GM12878 (cell line): ENCODE measurements at regions not wholly inside any gene's neighbourhood (a gene's known extent, or its start where the extent isn't known, plus 50 kb on each side); places are given as distances from the start of the nearest gene placed in this dataset.
"Not testable (repeated sequence)": the region's sequence is repeated elsewhere in the genome, so short reads cannot be mapped to it uniquely, and the experiment has no call there.

Experiments used
- BRCA1 ChIP-seq: IDR thresholded peaks from 2 replicates; pipeline ENCODE4 v1.6.1; 2011; ENCODE audit warnings: low read depth, low read length, improper control_type of control experiment
- CHD4 ChIP-seq: fragments of 200-600 bp; sonication (generic); IDR thresholded peaks from 2 replicates; pipeline ENCODE4 v1.6.1; 2016; ENCODE audit warnings: mild to moderate bottlenecking
- CTCF ChIP-seq, 3 experiments: IDR thresholded peaks in 2 of 3; conservative IDR thresholded peaks in 1 of 3; 2 replicates each; pipeline ENCODE4 v1.5.1; 2011; ENCODE audit warnings: low read depth in 3 of 3, low read length in 3 of 3, mild to moderate bottlenecking in 3 of 3, control low read depth in 2 of 3, moderate library complexity in 2 of 3, inconsistent platforms in 1 of 3, mixed read lengths in 1 of 3; ENCODE audit not compliant: control insufficient read depth in 2 of 3, insufficient read depth in 1 of 3; ENCODE audit errors: extremely low read depth in 1 of 3
- EP300 ChIP-seq, 2 experiments: fragments of 150-350 bp in 1 of 2; IDR thresholded peaks; 2 replicates each; pipeline ENCODE4 v1.6.1; 2011 to 2012; ENCODE audit warnings: low read depth in 2 of 2, low read length in 2 of 2, borderline replicate concordance in 1 of 2, improper control_type of control experiment in 1 of 2, inconsistent platforms in 1 of 2; ENCODE audit not compliant: control insufficient read depth in 1 of 2
- FOXM1 ChIP-seq: IDR thresholded peaks from 2 replicates; pipeline ENCODE4 v1.6.1; 2012; ENCODE audit warnings: low read depth, mild to moderate bottlenecking, inconsistent platforms, low read length, moderate library complexity
- HCFC1 ChIP-seq: fragments of 150-350 bp; IDR thresholded peaks from 2 replicates; pipeline ENCODE4 v1.6.1; 2014; ENCODE audit warnings: low read length
- IRF5 ChIP-seq: fragments of 450-650 bp; IDR thresholded peaks from 2 replicates; pipeline ENCODE4 v1.6.1; 2017; ENCODE audit warnings: borderline replicate concordance
- NR2C2 ChIP-seq: IDR thresholded peaks from 2 replicates; pipeline ENCODE4 v1.6.1; 2011; ENCODE audit warnings: borderline replicate concordance, low read depth; ENCODE audit not compliant: control insufficient read depth, insufficient read length
- POLR2A ChIP-seq: IDR thresholded peaks from 2 replicates; pipeline ENCODE4 v1.6.1; 2011; ENCODE audit warnings: low read depth, mild to moderate bottlenecking, low read length
- POLR2AphosphoS5 ChIP-seq: IDR thresholded peaks from 2 replicates; pipeline ENCODE4 v1.6.1; 2011; ENCODE audit warnings: mild to moderate bottlenecking, low read length, inconsistent platforms
- SP1 ChIP-seq: IDR thresholded peaks from one replicate; pipeline ENCODE4 v1.6.1; 2011; ENCODE audit warnings: low read depth, low read length
- YBX1 ChIP-seq: fragments of 450-650 bp; IDR thresholded peaks from 2 replicates; pipeline ENCODE4 v1.6.1; 2016; ENCODE audit warnings: antibody characterized with exemption
- YY1 ChIP-seq: IDR thresholded peaks from 2 replicates; pipeline ENCODE4 v1.6.1; 2011; ENCODE audit warnings: low read depth, mild to moderate bottlenecking, low read length
- ZNF274 ChIP-seq: IDR thresholded peaks from one replicate; pipeline ENCODE4 v1.8.0; 2011; ENCODE audit not compliant: insufficient read length, insufficient read depth

- TF ChIP-seq POLR2AphosphoS5; POLR2A; NR2C2; CTCF (IDR thresholded peaks at IDR 0.05 in 2 of 3, conservative IDR thresholded peaks at IDR 0.05 in 1 of 3; ENCODE audit: control insufficient read depth in 2 of 3, extremely low read depth in 1 of 3, insufficient read depth in 1 of 3, low read depth in 3 of 3, low read length in 3 of 3); EP300 (IDR thresholded peaks at IDR 0.05; ENCODE audit: borderline replicate concordance in 1 of 2, control insufficient read depth in 1 of 2, low read depth in 2 of 2, low read length in 2 of 2); BRCA1; YBX1; YY1; SP1; CHD4; IRF5; FOXM1; HCFC1; ZNF274: not testable (repeated sequence)
These were observed 131.6 kb upstream of the POT1 start for GRCh38 chr7:125061083-125061745.
